BLaER1 (cell line): ENCODE measurements at regions not wholly inside any gene's neighbourhood (a gene's known extent, or its start where the extent isn't known, plus 50 kb on each side); places are given as distances from the start of the nearest gene placed in this dataset.
"Not testable (repeated sequence)": the region's sequence is repeated elsewhere in the genome, so short reads cannot be mapped to it uniquely, and the experiment has no call there.

Experiments
- H3K27ac ChIP-seq: shearing (Covaris generic); formaldehyde crosslinking; 2 replicates; pipeline ENCODE4 v1.8.1; 2022
- H3K27me3 ChIP-seq: shearing (Covaris generic); formaldehyde crosslinking; 2 replicates; pipeline ENCODE4 v1.8.1; 2022
- H3K36me3 ChIP-seq: shearing (Covaris generic); formaldehyde crosslinking; 2 replicates; pipeline ENCODE4 v1.8.1; 2022
- H3K4me1 ChIP-seq: shearing (Covaris generic); formaldehyde crosslinking; 2 replicates; pipeline ENCODE4 v1.8.1; 2022
- H3K4me2 ChIP-seq: shearing (Covaris generic); formaldehyde crosslinking; 2 replicates; pipeline ENCODE4 v1.8.1; 2022
- H3K4me3 ChIP-seq: shearing (Covaris generic); formaldehyde crosslinking; 2 replicates; pipeline ENCODE4 v1.8.1; 2022
- H3K9ac ChIP-seq: shearing (Covaris generic); formaldehyde crosslinking; 2 replicates; pipeline ENCODE4 v1.8.1; 2022
- H3K9me3 ChIP-seq: shearing (Covaris generic); formaldehyde crosslinking; 2 replicates; pipeline ENCODE4 v1.8.1; 2022
- H4K20me1 ChIP-seq: shearing (Covaris generic); formaldehyde crosslinking; 2 replicates; pipeline ENCODE4 v1.8.1; 2022
- Cebpa-rat ChIP-seq: shearing (Covaris generic); IDR thresholded peaks from 2 replicates; pipeline ENCODE4 v1.8.1; 2022

GRCh38 chr1:194358208-194358581, 1171.8 kb upstream of the B3GALT2 start:
- H3K4me1 ChIP-seq, result no peaks in the 10 kb centered on the region
- H3K4me2 ChIP-seq, result no peak overlapping the region
- H4K20me1 ChIP-seq, result no peaks in the 10 kb centered on the region
- H3K9me3 ChIP-seq, result peaks cover 4% of the 10 kb centered on the region; the same call in 1 of the 2 replicates
- no peak overlapping the region for H3K4me3 ChIP-seq
- no peak overlapping the region for H3K27ac ChIP-seq
- no peaks in the 10 kb centered on the region for H3K27me3 ChIP-seq
- H3K36me3 ChIP-seq, result no peaks in the 10 kb centered on the region
- no peak for TF ChIP-seq Cebpa-rat
- H3K9ac ChIP-seq, result no peak overlapping the region

GRCh38 chr1:194357573-194358207, 1171.3 kb upstream of the B3GALT2 start:
- H3K4me2 ChIP-seq, H3K4me1 ChIP-seq, H3K9ac ChIP-seq, H3K9me3 ChIP-seq, H4K20me1 ChIP-seq, H3K4me3 ChIP-seq, H3K27me3 ChIP-seq, H3K36me3 ChIP-seq, H3K27ac ChIP-seq: not testable (repeated sequence)

- TF ChIP-seq Cebpa-rat, result no peak
- no peaks in the 10 kb centered on the region for H3K4me1 ChIP-seq
- H3K4me2 ChIP-seq, result no peak overlapping the region
- H3K9me3 ChIP-seq, result peaks cover 4% of the 10 kb centered on the region; the same call in 1 of the 2 replicates
- no peak overlapping the region for H3K9ac ChIP-seq
- no peaks in the 10 kb centered on the region for H4K20me1 ChIP-seq
- H3K27me3 ChIP-seq, result no peaks in the 10 kb centered on the region
- H3K4me3 ChIP-seq, result no peak overlapping the region
- H3K27ac ChIP-seq, result no peak overlapping the region
- H3K36me3 ChIP-seq, result no peaks in the 10 kb centered on the region
Observed at GRCh38 chr1:194355488-194356106, 1169.2 kb upstream of the B3GALT2 start.

GRCh38 chr1:194353121-194353520, 1166.7 kb upstream of the B3GALT2 start:
- Histone ChIP-seq H3K27ac (no peak overlapping the region), H3K27me3 (no peaks in the 10 kb centered on the region), H3K9me3 (peaks cover 2% of the 10 kb centered on the region; the same call in 1 of the 2 replicates), H3K4me2 (no peak overlapping the region), H3K4me1 (no peaks in the 10 kb centered on the region), H3K9ac (no peak overlapping the region), H4K20me1 (no peaks in the 10 kb centered on the region), H3K4me3 (no peak overlapping the region), H3K36me3 (no peaks in the 10 kb centered on the region)
- TF ChIP-seq Cebpa-rat, result no peak

GRCh38 chr1:194347200-194347599, 1160.8 kb upstream of the B3GALT2 start:
- H3K36me3 ChIP-seq, result no peaks in the 10 kb centered on the region
- no peaks in the 10 kb centered on the region for H3K9me3 ChIP-seq
- H3K4me1 ChIP-seq, result no peaks in the 10 kb centered on the region
- no peak overlapping the region for H3K27ac ChIP-seq
- no peak overlapping the region for H3K4me3 ChIP-seq
- no peak overlapping the region for H3K4me2 ChIP-seq
- TF ChIP-seq Cebpa-rat, result no peak
- no peaks in the 10 kb centered on the region for H4K20me1 ChIP-seq
- no peak overlapping the region for H3K9ac ChIP-seq
- H3K27me3 ChIP-seq, result no peaks in the 10 kb centered on the region

GRCh38 chr1:194342484-194343262, 1156.3 kb upstream of the B3GALT2 start:
- no peak overlapping the region for H3K4me2 ChIP-seq
- no peaks in the 10 kb centered on the region for H3K9me3 ChIP-seq
- H3K27me3 ChIP-seq, result no peaks in the 10 kb centered on the region
- TF ChIP-seq Cebpa-rat, result no peak
- H3K27ac ChIP-seq, result no peak overlapping the region
- H3K4me1 ChIP-seq, result no peaks in the 10 kb centered on the region
- H3K36me3 ChIP-seq, result no peaks in the 10 kb centered on the region
- H3K9ac ChIP-seq, result no peak overlapping the region
- H3K4me3 ChIP-seq, result no peak overlapping the region
- H4K20me1 ChIP-seq, result no peaks in the 10 kb centered on the region

GRCh38 chr1:194341587-194341986, 1155.2 kb upstream of the B3GALT2 start:
- no peak for TF ChIP-seq Cebpa-rat
- Histone ChIP-seq H3K27me3 (no peaks in the 10 kb centered on the region), H3K27ac (no peak overlapping the region), H3K9me3 (no peaks in the 10 kb centered on the region), H3K4me2 (no peak overlapping the region), H3K4me1 (no peaks in the 10 kb centered on the region), H3K36me3 (no peaks in the 10 kb centered on the region), H4K20me1 (no peaks in the 10 kb centered on the region), H3K4me3 (no peak overlapping the region), H3K9ac (no peak overlapping the region)

- no peak overlapping the region for H3K4me3 ChIP-seq
- H4K20me1 ChIP-seq, result no peaks in the 10 kb centered on the region
- H3K4me2 ChIP-seq, result no peak overlapping the region
- H3K27me3 ChIP-seq, result no peaks in the 10 kb centered on the region
- H3K36me3 ChIP-seq, result no peaks in the 10 kb centered on the region
- no peak overlapping the region for H3K27ac ChIP-seq
- H3K4me1 ChIP-seq, result no peaks in the 10 kb centered on the region
- H3K9ac ChIP-seq, result no peak overlapping the region
- no peaks in the 10 kb centered on the region for H3K9me3 ChIP-seq
- no peak for TF ChIP-seq Cebpa-rat
Observed at GRCh38 chr1:194339471-194339870, 1153.1 kb upstream of the B3GALT2 start.

- no peak overlapping the region for H3K4me2 ChIP-seq
- H3K27ac ChIP-seq, result no peak overlapping the region
- TF ChIP-seq Cebpa-rat, result no peak
Observed at GRCh38 chr1:194338241-194338948, 1152.0 kb upstream of the B3GALT2 start.

GRCh38 chr1:194333240-194333639, 1146.8 kb upstream of the B3GALT2 start:
- H3K27ac ChIP-seq, result no peak overlapping the region
- H3K4me2 ChIP-seq, result no peak overlapping the region
- no peaks in the 10 kb centered on the region for H4K20me1 ChIP-seq
- TF ChIP-seq Cebpa-rat, result no peak
- no peaks in the 10 kb centered on the region for H3K4me1 ChIP-seq
- no peaks in the 10 kb centered on the region for H3K27me3 ChIP-seq
- no peaks in the 10 kb centered on the region for H3K9me3 ChIP-seq
- H3K4me3 ChIP-seq, result no peak overlapping the region
- H3K9ac ChIP-seq, result no peak overlapping the region
- no peaks in the 10 kb centered on the region for H3K36me3 ChIP-seq

More at GRCh38 chr1:194338241-194338948, 1152.0 kb upstream of the B3GALT2 start:
- Histone ChIP-seq H4K20me1 (no peaks in the 10 kb centered on the region), H3K4me3 (no peak overlapping the region), H3K4me1 (no peaks in the 10 kb centered on the region), H3K27me3 (no peaks in the 10 kb centered on the region), H3K9ac (no peak overlapping the region), H3K9me3 (no peaks in the 10 kb centered on the region), H3K36me3 (no peaks in the 10 kb centered on the region)
